GM18511 (cell line): ENCODE measurements at regions not wholly inside any gene's neighbourhood (a gene's known extent, or its start where the extent isn't known, plus 50 kb on each side); places are given as distances from the start of the nearest gene placed in this dataset.

Source experiments
- ATAC-seq: cut with Tn5 transposase; IDR thresholded peaks from one replicate; pipeline ENCODE4 v1.9.1; 2021; ENCODE audit warnings: mild to moderate bottlenecking, moderate library complexity; ENCODE audit not compliant: unreplicated experiment

DNA sequence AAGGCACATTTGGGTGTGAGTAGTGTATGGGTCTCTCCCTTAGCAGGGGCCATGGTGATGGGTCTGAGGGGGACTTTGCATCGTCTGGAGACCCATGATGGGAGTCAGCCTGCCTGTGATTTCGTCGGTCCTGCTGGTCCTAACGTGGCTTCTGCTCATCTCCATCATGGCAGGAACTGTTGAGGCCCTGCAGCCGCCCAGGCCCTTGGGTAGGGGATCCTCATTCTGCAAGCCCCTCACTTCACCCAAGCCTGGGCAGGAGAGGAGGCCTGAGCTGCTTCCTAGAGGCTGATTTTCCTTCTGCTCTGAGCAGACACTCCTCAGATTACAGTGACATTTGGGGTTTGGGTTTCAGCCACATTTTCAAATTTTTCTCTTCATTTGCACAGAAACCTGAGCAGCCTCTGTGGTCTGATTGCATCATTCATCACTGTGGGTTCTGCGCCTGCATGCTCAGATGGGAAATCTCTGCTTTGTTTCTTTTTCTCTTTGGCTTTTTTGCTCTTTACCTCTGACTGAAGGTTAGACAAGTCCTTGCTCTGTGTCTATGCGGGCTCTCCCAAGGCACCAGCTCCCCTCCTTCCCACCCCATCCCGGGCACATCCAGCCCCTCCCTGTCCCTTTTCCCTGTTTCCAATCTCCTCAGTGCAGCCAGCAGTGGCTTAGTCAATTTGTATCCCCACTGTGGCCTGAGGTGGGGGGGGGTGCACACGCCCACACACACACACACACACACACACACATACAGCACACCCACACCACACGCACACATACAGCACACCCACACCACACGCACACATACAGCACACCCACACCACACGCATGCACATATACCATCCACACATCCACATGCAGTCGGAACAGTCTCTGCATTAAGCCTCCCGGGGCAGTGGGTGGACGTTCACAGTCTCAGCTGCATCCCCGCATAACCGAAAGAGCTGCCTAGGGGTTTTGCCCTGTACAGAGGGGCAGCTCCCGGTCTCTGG is 305.4 kb upstream of the HS6ST1 start:
- ATAC-seq: peak; percentile 92

DNA sequence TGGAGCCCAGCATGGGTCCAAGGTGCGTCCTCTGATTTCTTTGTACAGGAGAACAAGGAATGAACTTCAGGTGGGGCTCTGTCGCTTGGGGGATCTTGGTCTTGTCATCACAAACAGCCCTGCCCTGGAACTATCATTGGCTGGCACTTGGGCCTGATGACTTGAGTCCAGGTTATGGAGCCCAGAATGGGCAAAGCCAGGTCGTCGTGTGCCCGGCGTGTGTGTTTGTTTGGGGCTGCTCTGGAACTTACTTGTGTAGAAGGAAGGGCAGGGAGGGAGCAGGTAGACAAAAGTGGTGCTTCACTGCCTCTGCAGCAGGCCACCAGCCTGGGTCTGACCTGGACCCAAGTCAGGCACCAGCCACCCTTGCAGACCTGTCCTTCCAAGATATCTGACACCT is 306.3 kb upstream of the HS6ST1 start:
- no peak for ATAC-seq

DNA sequence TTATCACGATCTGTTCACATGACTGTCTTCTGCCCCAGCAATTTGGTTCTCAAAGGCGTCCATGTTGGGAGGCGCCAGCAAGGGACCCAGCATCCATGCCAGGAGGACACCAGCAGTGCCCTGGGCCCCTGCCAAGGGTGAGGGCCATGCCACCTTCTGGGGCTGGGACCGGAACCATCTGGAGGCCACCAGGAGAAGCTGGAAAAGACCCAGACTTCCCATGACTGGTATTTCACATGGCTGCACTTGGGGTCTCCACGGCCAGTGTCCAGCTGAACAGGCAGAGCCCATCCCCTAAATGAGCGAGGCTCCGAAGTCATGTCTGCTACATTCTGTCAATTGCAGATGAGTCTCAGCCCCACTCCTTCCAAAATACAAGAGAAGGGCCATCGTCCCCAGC is 306.8 kb upstream of the HS6ST1 start:
- ATAC-seq: no peak

DNA sequence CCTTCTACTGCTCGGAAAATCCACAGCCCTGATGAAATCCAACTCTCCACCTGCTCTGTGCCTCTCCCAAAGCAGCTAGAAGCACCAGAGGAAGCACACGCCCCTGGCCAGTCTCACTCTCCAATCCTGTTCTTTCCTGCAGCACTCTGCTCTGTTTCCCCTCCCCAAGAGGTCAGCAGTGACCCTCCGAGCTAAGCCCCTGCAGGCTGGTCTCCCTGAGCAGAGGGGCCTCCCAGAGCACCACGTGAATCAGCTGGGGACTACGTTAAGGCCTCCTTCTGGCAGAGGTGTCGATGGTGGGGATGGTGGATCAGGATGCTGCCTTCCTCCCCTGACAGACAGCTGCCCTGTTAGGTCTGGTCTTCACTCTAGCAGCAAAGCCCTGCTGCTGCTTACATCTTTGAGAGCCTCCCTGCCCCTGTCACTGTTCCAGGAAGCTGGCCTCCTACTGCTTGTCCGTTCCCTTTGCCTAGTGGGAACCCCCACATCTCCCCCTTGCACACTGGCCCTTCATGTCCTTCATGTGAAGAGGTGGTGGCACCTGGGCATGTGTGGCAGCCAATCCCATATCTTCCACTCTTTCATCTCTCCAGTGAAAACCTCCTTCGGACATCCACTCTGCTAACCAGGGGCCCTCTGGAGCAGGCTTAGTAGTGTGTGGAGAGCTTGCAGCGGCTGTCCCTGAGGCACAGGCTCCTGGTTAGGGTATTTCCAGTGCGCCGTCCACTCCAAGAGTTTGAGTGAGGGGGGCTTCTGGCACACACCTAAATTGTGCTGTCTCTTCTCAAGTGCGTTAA is 307.5 kb upstream of the HS6ST1 start:
- ATAC-seq: no peak

GRCh38 chr2:128626760-128627511 is 308.3 kb upstream of the HS6ST1 start:
- ATAC-seq: no peak

DNA sequence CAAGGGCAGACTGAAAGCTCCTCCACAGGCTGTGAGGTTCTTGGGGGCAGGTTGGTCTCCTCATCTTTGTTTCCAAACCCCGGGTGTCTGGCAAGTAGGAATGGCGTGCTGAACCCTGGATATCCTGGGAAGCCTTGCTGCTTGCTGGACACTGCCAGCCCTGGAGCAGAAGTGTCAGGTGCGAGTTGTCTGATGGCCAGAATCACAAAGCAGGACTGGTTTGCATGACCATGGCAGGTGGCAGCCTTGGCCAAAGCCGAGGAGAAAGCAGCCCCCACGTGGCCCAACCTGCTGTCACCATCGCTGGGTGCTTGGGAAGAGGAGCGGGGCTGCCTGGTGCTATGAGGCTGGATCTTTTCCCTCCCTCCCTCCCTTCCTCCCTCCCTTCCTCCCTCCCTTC is 309.5 kb upstream of the HS6ST1 start:
- ATAC-seq: no peak

DNA sequence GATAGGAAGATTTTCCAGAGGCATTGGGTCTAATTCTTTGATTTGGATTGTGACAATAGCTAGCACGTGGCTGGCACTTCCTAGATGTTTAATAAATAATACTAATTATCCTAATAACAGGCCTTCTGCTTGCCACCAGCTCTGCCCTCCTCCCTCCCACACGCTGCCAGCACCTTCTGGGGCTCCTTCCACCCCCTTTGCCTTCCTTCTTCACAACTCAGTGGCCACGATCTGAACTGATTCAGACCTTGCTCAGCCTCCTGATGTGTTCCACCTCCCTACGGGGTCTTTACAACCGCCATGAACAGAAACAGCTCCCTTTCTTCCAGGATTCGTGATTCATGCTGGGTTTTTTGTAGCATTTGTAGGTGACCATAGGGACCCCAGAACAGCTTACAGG is 310.3 kb upstream of the HS6ST1 start:
- ATAC-seq: no peak

GRCh38 chr2:128630974-128631697 is 312.5 kb upstream of the HS6ST1 start:
- no peak for ATAC-seq

DNA sequence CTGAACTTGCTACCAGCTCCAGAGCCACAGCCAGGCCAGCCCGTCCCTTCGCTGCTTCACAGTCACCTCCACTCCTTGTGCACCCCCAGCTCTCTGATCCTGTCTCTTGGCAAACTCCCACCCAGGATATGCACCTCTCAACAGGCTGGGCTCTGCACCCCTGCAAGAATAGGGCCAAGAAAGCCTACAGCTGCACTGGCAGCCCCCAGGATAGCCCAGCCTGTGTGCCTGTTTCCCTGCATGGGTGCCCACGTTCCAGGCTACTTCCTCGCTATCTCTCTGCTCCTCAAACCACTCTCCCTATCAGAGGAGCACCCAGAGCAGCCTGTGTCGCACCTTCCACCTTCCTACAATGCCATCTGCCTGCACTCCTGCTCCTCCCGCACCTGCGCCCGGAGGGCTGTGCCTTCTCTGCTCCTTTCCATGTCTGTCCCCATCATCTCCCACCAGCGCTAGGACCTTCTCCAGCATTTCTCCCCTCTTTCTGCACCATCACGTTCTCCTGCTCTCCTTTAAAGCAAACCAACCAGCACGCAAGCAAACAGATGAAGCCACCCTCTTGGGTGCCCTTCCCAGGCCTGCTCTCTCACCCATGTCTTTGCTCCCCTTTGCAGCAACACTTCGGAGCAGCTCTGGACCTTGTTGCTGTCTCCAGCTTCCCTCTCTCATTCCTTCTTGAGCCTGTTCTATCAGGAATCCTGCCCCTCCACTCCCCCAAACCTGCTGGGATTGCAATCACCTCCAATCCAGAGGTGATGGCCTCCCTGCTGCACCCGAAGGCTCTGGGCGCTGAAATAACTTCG is 313.2 kb upstream of the HS6ST1 start:
- ATAC-seq: no peak

DNA sequence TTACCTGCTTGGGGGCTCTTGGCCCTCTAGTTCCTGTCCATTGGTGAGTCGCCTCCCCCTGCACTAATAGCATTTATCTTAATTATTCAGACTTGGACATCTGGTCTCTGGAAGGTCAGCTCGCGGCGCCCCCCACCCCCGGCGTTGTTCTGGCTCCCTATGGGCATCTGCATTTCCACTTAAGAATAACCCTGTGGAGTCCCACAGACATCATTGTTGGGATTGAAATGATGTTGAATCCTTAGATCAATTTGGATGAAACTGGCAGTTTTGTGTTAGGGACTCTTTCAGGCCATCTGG is 313.8 kb upstream of the HS6ST1 start:
- no peak for ATAC-seq

- no peak for ATAC-seq
Measured at GRCh38 chr2:128633501-128633900, 314.8 kb upstream of the HS6ST1 start.

DNA sequence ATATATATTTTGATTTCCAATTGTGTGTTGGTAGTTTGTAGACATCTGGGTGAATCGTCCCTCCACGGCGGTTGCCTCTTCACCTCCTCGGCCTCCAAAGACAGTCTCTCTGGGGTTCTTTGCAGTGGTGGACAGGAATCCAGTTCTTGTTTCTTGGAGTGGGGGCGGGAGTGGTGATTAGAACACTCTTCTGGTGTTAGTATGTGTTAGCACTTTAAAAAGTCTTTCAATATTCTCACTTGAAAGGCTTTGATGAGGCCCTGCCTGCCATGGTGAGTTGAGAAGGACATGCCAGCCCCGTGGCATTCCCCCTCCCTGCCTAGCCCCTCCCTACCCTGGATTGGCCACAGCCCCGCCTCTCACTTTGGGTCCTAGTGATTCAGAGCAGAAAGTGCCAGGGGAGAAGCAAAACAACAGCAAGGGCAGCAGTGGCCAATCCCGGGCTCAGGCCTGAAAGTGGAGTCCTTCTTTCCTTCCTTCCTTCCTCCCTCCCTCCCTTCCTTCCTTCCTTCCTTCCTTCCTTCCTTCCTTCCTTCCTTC is 316.8 kb upstream of the HS6ST1 start:
- no peak for ATAC-seq

DNA sequence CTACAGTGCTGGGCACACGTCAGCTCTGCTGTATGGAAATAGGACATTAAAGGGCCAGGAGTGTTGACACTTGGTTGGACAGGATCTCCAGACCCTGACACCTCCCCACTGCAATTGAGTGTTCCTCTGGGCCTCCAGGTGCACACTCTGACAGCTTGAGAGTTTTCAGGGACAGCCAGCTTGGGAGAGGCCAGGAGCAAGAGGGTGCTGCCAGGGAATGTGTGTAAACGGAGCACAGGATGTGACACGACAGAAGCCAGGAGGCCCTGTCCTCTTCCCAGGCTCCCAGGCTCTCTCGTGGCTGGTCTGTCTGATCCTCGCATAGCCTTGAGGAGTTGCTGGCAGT is 318.1 kb upstream of the HS6ST1 start:
- no peak for ATAC-seq

GRCh38 chr2:128637481-128638155 is 318.9 kb upstream of the HS6ST1 start:
- no peak for ATAC-seq

GRCh38 chr2:128638341-128639119 is 319.9 kb upstream of the HS6ST1 start:
- no peak for ATAC-seq

DNA sequence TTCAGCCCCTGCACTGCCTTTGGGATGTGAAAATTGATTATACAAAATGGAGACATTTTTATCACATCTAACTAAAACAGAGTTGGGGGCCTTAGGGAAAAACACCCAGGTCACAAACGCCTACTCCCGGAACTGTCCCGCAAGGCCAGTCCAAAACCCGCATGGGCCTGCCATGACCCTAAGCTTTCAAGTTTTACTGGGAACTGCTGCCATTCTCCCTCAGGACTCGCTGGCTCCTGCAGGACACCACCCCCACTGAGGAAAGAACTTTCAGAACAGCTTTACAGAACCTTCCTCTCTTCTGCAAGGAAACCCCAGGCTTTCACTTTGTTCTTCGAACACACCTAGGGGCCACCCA is 320.4 kb upstream of the HS6ST1 start:
- ATAC-seq: no peak

GRCh38 chr2:128639693-128640092 is 321.0 kb upstream of the HS6ST1 start:
- ATAC-seq: no peak

GRCh38 chr2:128640166-128640844 is 321.6 kb upstream of the HS6ST1 start:
- ATAC-seq: no peak
